WTC11 (cell line): ENCODE measurements at regions not wholly inside any gene's neighbourhood (a gene's known extent, or its start where the extent isn't known, plus 50 kb on each side); places are given as distances from the start of the nearest gene placed in this dataset.

ENCODE experiments used
- ATAC-seq: fragments of 200-7000 bp; cut with Tn5 transposase; 2 replicates; pipeline ENCODE4 v1.10.0; 2021; ENCODE audit warnings: mild to moderate bottlenecking, moderate library complexity
- CTCF ChIA-PET: fragments of 300-600 bp; sonication (Branson Sonifier 250); formaldehyde crosslinking; loops from one replicate; lab custom pipeline; 2021; ENCODE audit warnings: antibody characterized with exemption; lab: Charles Lee
- POLR2A ChIA-PET: fragments of 350-600 bp; sonication (Branson Sonifier 250); formaldehyde crosslinking; loops from one replicate; lab custom pipeline; 2021; ENCODE audit warnings: antibody characterized with exemption; lab: Charles Lee
- DNase-seq: peaks from one replicate; pipeline ENCODE4 v3.0.0; 2021; ENCODE audit warnings: low spot score
- H3K27ac Mint-ChIP-seq: 2 replicates; pipeline ENCODE4 v1.8.0; 2021; ENCODE audit warnings: mixed read lengths
- H3K27me3 Mint-ChIP-seq: 2 replicates; pipeline ENCODE4 v1.8.0; 2021; ENCODE audit warnings: low read depth, mild to moderate bottlenecking, moderate library complexity, mixed read lengths
- H3K36me3 Mint-ChIP-seq: 2 replicates; pipeline ENCODE4 v1.8.0; 2021; ENCODE audit warnings: mixed read lengths
- H3K4me1 Mint-ChIP-seq: 2 replicates; pipeline ENCODE4 v1.8.0; 2022; ENCODE audit warnings: mixed read lengths
- H3K4me3 Mint-ChIP-seq: 2 replicates; pipeline ENCODE4 v1.8.0; 2021; ENCODE audit warnings: mild to moderate bottlenecking, moderate library complexity, mixed read lengths
- H3K9me3 Mint-ChIP-seq: 2 replicates; pipeline ENCODE4 v1.8.0; 2021; ENCODE audit warnings: mixed read lengths
- ARID4B ChIP-seq: sonication (generic); formaldehyde crosslinking; IDR thresholded peaks from 2 replicates; pipeline ENCODE4 v1.8.0; 2023; ENCODE audit warnings: missing genetic modification reagents, mild to moderate bottlenecking, borderline replicate concordance
- CBFB ChIP-seq: sonication (generic); formaldehyde crosslinking; IDR thresholded peaks from 2 replicates; pipeline ENCODE4 v1.8.1; 2022; ENCODE audit warnings: mild to moderate bottlenecking, low read depth, missing genetic modification reagents
- E2F5 ChIP-seq: sonication (generic); formaldehyde crosslinking; IDR thresholded peaks from 2 replicates; pipeline ENCODE4 v1.8.1; 2022; ENCODE audit warnings: mild to moderate bottlenecking, moderate library complexity, missing genetic modification reagents
- IRF1 ChIP-seq: sonication (generic); formaldehyde crosslinking; IDR thresholded peaks from 2 replicates; pipeline ENCODE4 v1.8.0; 2023; ENCODE audit warnings: missing genetic modification reagents
- IRF2 ChIP-seq: sonication (generic); formaldehyde crosslinking; IDR thresholded peaks from 2 replicates; pipeline ENCODE4 v1.8.0; 2022; ENCODE audit warnings: low read depth, missing genetic modification reagents, borderline replicate concordance
- NFATC4 ChIP-seq: fragments of 250-450 bp; sonication (Bioruptor Pico); IDR thresholded peaks from 2 replicates; pipeline ENCODE4 v1.9.0; 2021; ENCODE audit warnings: mild to moderate bottlenecking
- NR1H2 ChIP-seq: sonication (generic); formaldehyde crosslinking; IDR thresholded peaks from 2 replicates; pipeline ENCODE4 v1.9.0; 2021; ENCODE audit warnings: mild to moderate bottlenecking, moderate library complexity, missing genetic modification reagents
- NR2C2 ChIP-seq: sonication (generic); formaldehyde crosslinking; IDR thresholded peaks from 2 replicates; pipeline ENCODE4 v1.8.0; 2022; ENCODE audit warnings: mild to moderate bottlenecking, missing genetic modification reagents
- OVOL2 ChIP-seq: fragments of 250-450 bp; sonication (Bioruptor Pico); IDR thresholded peaks from 2 replicates; pipeline ENCODE4 v1.9.0; 2021; ENCODE audit warnings: mild to moderate bottlenecking, borderline replicate concordance
- TEAD1 ChIP-seq: sonication (generic); formaldehyde crosslinking; IDR thresholded peaks from 2 replicates; pipeline ENCODE4 v1.8.0; 2022; ENCODE audit warnings: mild to moderate bottlenecking, missing genetic modification reagents
- ZNF317 ChIP-seq: sonication (generic); formaldehyde crosslinking; IDR thresholded peaks from 2 replicates; pipeline ENCODE4 v1.8.1; 2023; ENCODE audit warnings: low read depth, mild to moderate bottlenecking, moderate library complexity, missing genetic modification reagents, borderline replicate concordance
- ZNF396 ChIP-seq: fragments of 250-450 bp; sonication (Bioruptor Pico); IDR thresholded peaks from 2 replicates; pipeline ENCODE4 v1.8.0; 2021; ENCODE audit warnings: mild to moderate bottlenecking, moderate library complexity, borderline replicate concordance
- ZNF671 ChIP-seq: fragments of 250-450 bp; sonication (Bioruptor Pico); IDR thresholded peaks from 2 replicates; pipeline ENCODE4 v1.8.0; 2021; ENCODE audit warnings: mild to moderate bottlenecking
- ZSCAN18 ChIP-seq: fragments of 250-450 bp; sonication (Bioruptor Pico); IDR thresholded peaks from 2 replicates; pipeline ENCODE4 v2.1.2; 2022; ENCODE audit warnings: mild to moderate bottlenecking, moderate library complexity
- TF ChIP-seq, protein P1 (sequence below): sonication (generic); formaldehyde crosslinking; IDR thresholded peaks from 2 replicates; pipeline ENCODE4 v1.8.0; 2022; ENCODE audit warnings: mild to moderate bottlenecking, missing genetic modification reagents
- TF ChIP-seq, protein P2 (sequence below): sonication (generic); formaldehyde crosslinking; IDR thresholded peaks from 2 replicates; pipeline ENCODE4 v1.8.1; 2023; ENCODE audit warnings: mild to moderate bottlenecking, missing genetic modification reagents, moderate library complexity
- TF ChIP-seq, protein P3 (sequence below): sonication (generic); formaldehyde crosslinking; IDR thresholded peaks from 2 replicates; pipeline ENCODE4 v1.8.1; 2023; ENCODE audit warnings: mild to moderate bottlenecking, moderate library complexity, missing genetic modification reagents
- TF ChIP-seq, protein P4 (sequence below): sonication (generic); formaldehyde crosslinking; IDR thresholded peaks from 2 replicates; pipeline ENCODE4 v1.8.1; 2022; ENCODE audit warnings: mild to moderate bottlenecking, missing genetic modification reagents, moderate library complexity, borderline replicate concordance

DNA sequence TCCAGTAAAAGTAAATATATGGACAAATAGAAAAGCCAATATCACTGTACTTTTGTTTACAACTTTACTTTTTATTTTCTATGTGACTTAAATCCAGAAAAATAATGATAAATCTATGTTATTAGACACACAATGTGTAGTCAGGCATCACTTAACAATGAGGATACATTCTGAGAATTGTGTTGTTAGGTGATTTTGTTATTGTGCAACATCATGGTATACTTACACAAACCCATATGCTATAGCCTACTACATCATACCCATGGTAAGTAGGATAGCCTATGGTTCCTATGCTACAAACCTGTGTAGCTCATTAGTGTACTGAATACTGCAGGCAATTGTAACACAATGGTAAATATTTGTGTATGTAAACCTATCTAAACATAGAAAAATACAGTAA is 781.7 kb upstream of the GHITM start:
- no peak overlapping the region for H3K27ac Mint-ChIP-seq
- POLR2A ChIA-PET: no interaction called here
- H3K4me1 Mint-ChIP-seq: no peaks in the 10 kb centered on the region
- CTCF ChIA-PET: no interaction called here
- H3K36me3 Mint-ChIP-seq: no peaks in the 10 kb centered on the region
- no peaks in the 10 kb centered on the region; the same call in 1 of the 2 replicates for H3K27me3 Mint-ChIP-seq
- TF ChIP-seq NR1H2: no peak
- no peak for TF ChIP-seq IRF1 (CRISPR knock-in tag)
- TF ChIP-seq TEAD1 (CRISPR knock-in tag): no peak
- no peak for TF ChIP-seq ARID4B (CRISPR knock-in tag)
- no peak for TF ChIP-seq NR2C2 (CRISPR knock-in tag)
- no peak for TF ChIP-seq ZNF671 (CRISPR knock-in tag)
- TF ChIP-seq E2F5 (CRISPR knock-in tag): no peak
- TF ChIP-seq, protein P1, sequence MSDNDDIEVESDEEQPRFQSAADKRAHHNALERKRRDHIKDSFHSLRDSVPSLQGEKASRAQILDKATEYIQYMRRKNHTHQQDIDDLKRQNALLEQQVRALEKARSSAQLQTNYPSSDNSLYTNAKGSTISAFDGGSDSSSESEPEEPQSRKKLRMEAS (CRISPR knock-in tag): no peak
- ATAC-seq (no peak), DNase-seq (no peak)
- peaks cover 29% of the 10 kb centered on the region for H3K9me3 Mint-ChIP-seq
- no peak overlapping the region for H3K4me3 Mint-ChIP-seq

DNA sequence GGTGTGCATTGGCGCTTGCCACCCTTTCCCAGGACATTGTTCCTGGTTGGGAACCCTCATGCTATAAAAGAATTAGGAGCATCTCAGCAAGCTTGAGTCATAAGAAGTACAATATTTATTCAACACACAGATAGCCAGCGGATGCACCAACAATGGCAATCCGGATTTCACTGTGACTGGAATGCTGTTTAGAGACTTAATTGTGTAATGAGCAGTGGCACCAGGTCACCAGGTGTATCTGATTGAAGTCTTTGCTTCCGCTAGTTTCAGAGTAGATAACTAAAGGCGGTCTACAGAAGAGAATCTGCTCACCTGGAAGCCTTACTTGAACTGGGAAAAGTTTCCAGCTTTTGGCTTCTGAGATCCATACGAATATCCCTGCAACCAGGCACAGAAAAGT is 772.3 kb upstream of the GHITM start:
- ATAC-seq (peak; percentile 50; the same call in 1 of the 2 replicates), DNase-seq (no peak)
- Mint-ChIP-seq H3K4me3 (no peak overlapping the region), H3K9me3 (peaks cover 8% of the 10 kb centered on the region), H3K36me3 (no peaks in the 10 kb centered on the region), H3K4me1 (peaks cover 20% of the 10 kb centered on the region), H3K27me3 (no peaks in the 10 kb centered on the region; the same call in 1 of the 2 replicates), H3K27ac (no peak overlapping the region)
- POLR2A ChIA-PET: no interaction called here
- CTCF ChIA-PET: no interaction called here
- no peak for TF ChIP-seq CBFB
- TF ChIP-seq IRF2 (CRISPR knock-in tag): no peak
- TF ChIP-seq OVOL2: no peak
- TF ChIP-seq NFATC4: no peak
- TF ChIP-seq ZNF396 (CRISPR knock-in tag): no peak
- TF ChIP-seq, all 79 proteins: peak for 0

DNA sequence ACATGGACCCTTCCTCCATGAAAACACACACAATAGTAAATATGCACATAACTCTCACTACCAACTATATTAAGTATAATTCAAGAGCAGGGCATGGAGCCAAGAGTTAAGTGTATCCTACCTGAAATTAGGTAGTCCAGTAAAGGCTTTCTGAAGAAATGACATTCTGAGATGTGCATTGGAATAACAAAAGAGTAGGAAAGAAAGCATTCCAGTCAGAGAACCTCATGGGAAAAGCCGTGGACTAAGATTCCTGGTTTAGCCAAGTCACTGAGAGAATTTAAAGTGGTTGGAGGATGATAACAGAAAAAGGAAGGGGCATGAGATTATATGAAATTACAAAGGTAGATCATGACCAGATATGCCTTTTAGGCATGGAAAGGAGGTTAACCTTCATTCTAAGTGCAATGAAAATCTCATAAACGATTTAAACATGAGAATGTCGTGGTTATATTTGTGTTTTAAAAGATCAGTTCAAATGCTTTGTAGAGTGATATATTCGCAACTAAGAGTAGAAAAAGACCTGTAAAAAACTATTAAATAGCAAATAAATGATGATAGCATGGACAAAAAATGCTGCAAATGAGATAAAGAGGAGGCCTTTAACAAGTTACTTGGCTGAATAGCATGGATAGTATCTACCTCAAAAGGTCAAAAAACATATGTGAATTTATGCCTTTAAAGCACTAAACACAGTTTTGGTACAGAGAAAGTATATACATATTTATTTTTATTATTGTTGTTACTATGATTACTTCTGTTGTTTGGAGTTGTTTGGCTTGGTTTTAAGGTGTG is 767.4 kb upstream of the GHITM start:
- H3K27ac Mint-ChIP-seq: peak overlapping the region; percentile 16; the same call in 1 of the 2 replicates
- no peak overlapping the region for H3K4me3 Mint-ChIP-seq
- no peaks in the 10 kb centered on the region for H3K27me3 Mint-ChIP-seq
- H3K9me3 Mint-ChIP-seq: no peaks in the 10 kb centered on the region
- ATAC-seq (peak; percentile 74), DNase-seq (no peak)
- CTCF ChIA-PET: no interaction called here
- peaks cover 13% of the 10 kb centered on the region for H3K4me1 Mint-ChIP-seq
- no peaks in the 10 kb centered on the region for H3K36me3 Mint-ChIP-seq
- POLR2A ChIA-PET: interaction anchor here (0.6 kb wide), 1 partner anchor 447 kb away, joined by 4 read pairs; no protein-coding TSS in a partner anchor
- TF ChIP-seq ZSCAN18 (no peak), ZNF317 (no peak)
- TF ChIP-seq, protein P2, sequence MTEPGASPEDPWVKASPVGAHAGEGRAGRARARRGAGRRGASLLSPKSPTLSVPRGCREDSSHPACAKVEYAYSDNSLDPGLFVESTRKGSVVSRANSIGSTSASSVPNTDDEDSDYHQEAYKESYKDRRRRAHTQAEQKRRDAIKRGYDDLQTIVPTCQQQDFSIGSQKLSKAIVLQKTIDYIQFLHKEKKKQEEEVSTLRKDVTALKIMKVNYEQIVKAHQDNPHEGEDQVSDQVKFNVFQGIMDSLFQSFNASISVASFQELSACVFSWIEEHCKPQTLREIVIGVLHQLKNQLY (CRISPR knock-in tag): no peak
- TF ChIP-seq, protein P3, sequence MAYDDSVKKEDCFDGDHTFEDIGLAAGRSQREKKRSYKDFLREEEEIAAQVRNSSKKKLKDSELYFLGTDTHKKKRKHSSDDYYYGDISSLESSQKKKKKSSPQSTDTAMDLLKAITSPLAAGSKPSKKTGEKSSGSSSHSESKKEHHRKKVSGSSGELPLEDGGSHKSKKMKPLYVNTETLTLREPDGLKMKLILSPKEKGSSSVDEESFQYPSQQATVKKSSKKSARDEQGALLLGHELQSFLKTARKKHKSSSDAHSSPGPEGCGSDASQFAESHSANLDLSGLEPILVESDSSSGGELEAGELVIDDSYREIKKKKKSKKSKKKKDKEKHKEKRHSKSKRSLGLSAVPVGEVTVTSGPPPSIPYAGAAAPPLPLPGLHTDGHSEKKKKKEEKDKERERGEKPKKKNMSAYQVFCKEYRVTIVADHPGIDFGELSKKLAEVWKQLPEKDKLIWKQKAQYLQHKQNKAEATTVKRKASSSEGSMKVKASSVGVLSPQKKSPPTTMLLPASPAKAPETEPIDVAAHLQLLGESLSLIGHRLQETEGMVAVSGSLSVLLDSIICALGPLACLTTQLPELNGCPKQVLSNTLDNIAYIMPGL (CRISPR knock-in tag): no peak
- TF ChIP-seq, protein P4, sequence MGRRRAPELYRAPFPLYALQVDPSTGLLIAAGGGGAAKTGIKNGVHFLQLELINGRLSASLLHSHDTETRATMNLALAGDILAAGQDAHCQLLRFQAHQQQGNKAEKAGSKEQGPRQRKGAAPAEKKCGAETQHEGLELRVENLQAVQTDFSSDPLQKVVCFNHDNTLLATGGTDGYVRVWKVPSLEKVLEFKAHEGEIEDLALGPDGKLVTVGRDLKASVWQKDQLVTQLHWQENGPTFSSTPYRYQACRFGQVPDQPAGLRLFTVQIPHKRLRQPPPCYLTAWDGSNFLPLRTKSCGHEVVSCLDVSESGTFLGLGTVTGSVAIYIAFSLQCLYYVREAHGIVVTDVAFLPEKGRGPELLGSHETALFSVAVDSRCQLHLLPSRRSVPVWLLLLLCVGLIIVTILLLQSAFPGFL (CRISPR knock-in tag): no peak
